ENCODE measurements at regions not wholly inside any gene's neighbourhood (a gene's known extent, or its start where the extent isn't known, plus 50 kb on each side); places are given as distances from the start of the nearest gene placed in this dataset.

GRCh38 chr5:8033261-8033660, 164.3 kb downstream of the MTRR start:
- TF ChIP-seq, protein P1, sequence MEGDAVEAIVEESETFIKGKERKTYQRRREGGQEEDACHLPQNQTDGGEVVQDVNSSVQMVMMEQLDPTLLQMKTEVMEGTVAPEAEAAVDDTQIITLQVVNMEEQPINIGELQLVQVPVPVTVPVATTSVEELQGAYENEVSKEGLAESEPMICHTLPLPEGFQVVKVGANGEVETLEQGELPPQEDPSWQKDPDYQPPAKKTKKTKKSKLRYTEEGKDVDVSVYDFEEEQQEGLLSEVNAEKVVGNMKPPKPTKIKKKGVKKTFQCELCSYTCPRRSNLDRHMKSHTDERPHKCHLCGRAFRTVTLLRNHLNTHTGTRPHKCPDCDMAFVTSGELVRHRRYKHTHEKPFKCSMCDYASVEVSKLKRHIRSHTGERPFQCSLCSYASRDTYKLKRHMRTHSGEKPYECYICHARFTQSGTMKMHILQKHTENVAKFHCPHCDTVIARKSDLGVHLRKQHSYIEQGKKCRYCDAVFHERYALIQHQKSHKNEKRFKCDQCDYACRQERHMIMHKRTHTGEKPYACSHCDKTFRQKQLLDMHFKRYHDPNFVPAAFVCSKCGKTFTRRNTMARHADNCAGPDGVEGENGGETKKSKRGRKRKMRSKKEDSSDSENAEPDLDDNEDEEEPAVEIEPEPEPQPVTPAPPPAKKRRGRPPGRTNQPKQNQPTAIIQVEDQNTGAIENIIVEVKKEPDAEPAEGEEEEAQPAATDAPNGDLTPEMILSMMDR (IDR thresholded peaks at IDR 0.05; ENCODE audit: borderline replicate concordance, control extremely low read depth, extremely low read depth, insufficient read depth, missing control alignments): no peak
- in situ Hi-C loops (cut with MboI; ENCODE audit: low sequenced_read_pairs, unreplicated experiment): no loop called here
- no peak for DNase-seq (ENCODE audit: low spot score)

DNA sequence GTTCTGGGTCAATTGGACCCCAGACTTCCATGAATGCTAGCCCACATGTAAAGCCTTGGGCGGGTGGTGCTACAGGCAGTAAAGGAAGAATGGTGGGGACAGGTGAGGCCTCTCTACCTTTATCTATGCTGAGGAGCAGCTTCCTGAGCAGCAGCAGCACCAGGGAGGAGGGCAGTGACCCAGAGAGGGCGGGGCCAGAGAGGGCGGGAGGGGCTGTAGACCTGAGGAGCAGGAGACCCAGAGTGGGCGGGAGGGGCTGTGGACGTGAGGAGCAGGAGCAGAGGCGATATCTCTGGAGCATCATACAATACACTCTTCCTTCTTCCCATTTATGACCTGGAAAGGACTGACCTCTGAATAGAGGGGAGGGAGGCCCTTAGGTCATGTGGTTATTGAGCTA, 165.9 kb downstream of the MTRR start:
- TF ChIP-seq, protein P1 (IDR thresholded peaks at IDR 0.05; ENCODE audit: borderline replicate concordance, control extremely low read depth, extremely low read depth, insufficient read depth, missing control alignments): no peak
- DNase-seq (ENCODE audit: low spot score): no peak
- in situ Hi-C loops (cut with MboI; ENCODE audit: low sequenced_read_pairs, unreplicated experiment): no loop called here

DNA sequence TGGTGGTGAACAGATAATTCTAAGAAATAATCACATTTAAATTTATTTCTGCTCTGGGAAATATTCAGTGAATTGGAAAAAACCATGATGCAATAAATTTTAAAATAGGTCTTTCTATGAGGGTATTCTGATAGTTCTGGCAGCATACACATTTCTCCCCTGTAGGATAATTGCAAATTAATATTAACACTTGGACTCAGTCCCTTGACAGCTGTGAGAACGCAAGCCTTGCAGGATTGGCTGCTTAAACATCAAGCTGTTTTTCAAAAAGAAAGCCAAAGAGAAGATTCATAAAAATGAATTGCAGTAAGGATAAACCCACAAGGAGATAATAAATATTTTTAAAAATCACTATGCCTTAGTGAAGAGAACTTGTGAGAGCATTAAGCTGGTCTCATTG, 180.0 kb downstream of the MTRR start:
- in situ Hi-C loops (cut with MboI; ENCODE audit: low sequenced_read_pairs, unreplicated experiment): no loop called here
- TF ChIP-seq, protein P1 (IDR thresholded peaks at IDR 0.05; ENCODE audit: borderline replicate concordance, control extremely low read depth, extremely low read depth, insufficient read depth, missing control alignments): no peak
- DNase-seq (ENCODE audit: low spot score): no peak

DNA sequence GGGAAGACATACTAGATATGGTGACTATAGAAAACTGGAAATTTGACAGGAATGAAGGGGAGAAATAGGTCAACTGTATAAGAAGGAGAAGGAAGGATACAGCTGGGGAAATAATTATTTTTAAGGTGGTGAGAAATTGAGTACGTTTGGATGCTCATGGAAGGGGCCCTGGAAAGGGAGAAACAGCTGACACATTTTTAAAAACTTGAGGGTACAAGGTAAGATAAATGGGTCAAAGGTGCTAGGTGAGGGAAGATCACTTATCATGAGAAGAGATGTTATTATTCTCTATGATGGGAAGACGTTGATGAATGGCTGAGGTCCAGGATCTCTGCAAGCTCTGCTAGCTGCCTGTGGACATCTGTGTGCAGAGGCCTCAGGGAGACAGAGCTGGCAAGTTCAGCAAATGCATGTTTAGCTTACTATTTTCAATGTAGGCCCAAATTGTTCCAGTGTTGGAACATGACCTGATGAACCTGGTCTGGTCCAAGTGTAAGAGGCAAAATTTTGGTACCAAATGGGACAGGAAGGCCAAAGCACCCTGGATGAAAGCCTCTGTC, 181.7 kb downstream of the MTRR start:
- TF ChIP-seq, protein P1 (IDR thresholded peaks at IDR 0.05; ENCODE audit: borderline replicate concordance, control extremely low read depth, extremely low read depth, insufficient read depth, missing control alignments): no peak
- in situ Hi-C loops (cut with MboI; ENCODE audit: low sequenced_read_pairs, unreplicated experiment): no loop called here
- DNase-seq (ENCODE audit: low spot score): no peak

DNA sequence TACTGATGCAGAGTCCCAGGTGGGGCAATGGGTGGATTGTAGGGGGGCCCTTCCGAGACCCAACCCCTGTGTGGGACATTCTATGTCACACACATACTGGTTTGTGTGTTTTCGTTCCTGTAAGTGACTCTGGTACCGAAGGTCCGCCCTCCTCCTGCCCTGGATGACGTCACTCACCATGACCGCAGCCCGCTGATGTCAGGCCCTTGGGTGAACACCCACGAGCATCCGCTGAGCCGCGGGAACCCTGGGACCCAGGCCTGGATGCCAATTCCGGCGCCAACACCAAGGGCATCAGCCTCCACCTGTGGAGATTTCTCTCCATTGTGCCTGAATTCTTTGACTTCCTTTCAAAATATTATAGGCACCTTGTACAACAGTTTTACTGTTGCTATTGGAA, 184.3 kb downstream of the MTRR start:
- TF ChIP-seq, protein P1 (IDR thresholded peaks at IDR 0.05; ENCODE audit: borderline replicate concordance, control extremely low read depth, extremely low read depth, insufficient read depth, missing control alignments): no peak
- DNase-seq (ENCODE audit: low spot score): no peak
- in situ Hi-C loops (cut with MboI; ENCODE audit: low sequenced_read_pairs, unreplicated experiment): no loop called here

GRCh38 chr5:8057769-8058168, 188.8 kb downstream of the MTRR start:
- in situ Hi-C loops (cut with MboI; ENCODE audit: low sequenced_read_pairs, unreplicated experiment): no loop called here
- TF ChIP-seq, protein P1 (IDR thresholded peaks at IDR 0.05; ENCODE audit: borderline replicate concordance, control extremely low read depth, extremely low read depth, insufficient read depth, missing control alignments): no peak
- no peak for DNase-seq (ENCODE audit: low spot score)
